HUES64 (cell line): ENCODE measurements at regions not wholly inside any gene's neighbourhood (a gene's known extent, or its start where the extent isn't known, plus 50 kb on each side); places are given as distances from the start of the nearest gene placed in this dataset.

Source experiments
- H3K27ac ChIP-seq: 2 replicates; pipeline ENCODE4 v1.7.0; 2013; ENCODE audit warnings: low read depth, low read length, inconsistent platforms
- H3K27me3 ChIP-seq: 2 replicates; pipeline ENCODE4 v1.6.1; 2013; ENCODE audit warnings: mild to moderate bottlenecking, low read length; ENCODE audit not compliant: insufficient read depth
- H3K36me3 ChIP-seq: 2 replicates; pipeline ENCODE4 v1.6.1; 2013; ENCODE audit warnings: mild to moderate bottlenecking, low read length; ENCODE audit not compliant: insufficient read depth
- H3K4me1 ChIP-seq: 2 replicates; pipeline ENCODE4 v1.6.1; 2013; ENCODE audit warnings: mild to moderate bottlenecking, low read length, moderate library complexity; ENCODE audit not compliant: insufficient read depth
- H3K4me3 ChIP-seq: 2 replicates; pipeline ENCODE4 v1.5.1; 2013; ENCODE audit warnings: mild to moderate bottlenecking, low read length, moderate library complexity
- H3K9ac ChIP-seq: 2 replicates; pipeline ENCODE4 v1.6.1; 2013; ENCODE audit warnings: mild to moderate bottlenecking, low read depth, low read length
- H3K9me3 ChIP-seq: 2 replicates; pipeline ENCODE4 v1.6.1; 2013; ENCODE audit warnings: low read depth, low read length; ENCODE audit not compliant: insufficient read depth
- WGBS: fragments of 150-250, 120-280 bp; methylation state at CpG from one replicate; pipeline ENCODE4 v1.1.7; 2013; ENCODE audit warnings: missing lambda C conversion rate; 5-methylcytosine and 5-hydroxymethylcytosine counted together

- Histone ChIP-seq H3K27ac (no peak overlapping the region), H3K4me3 (no peak overlapping the region), H3K9me3 (no peaks in the 10 kb centered on the region), H3K27me3 (no peaks in the 10 kb centered on the region), H3K9ac (no peak overlapping the region), H3K4me1 (no peaks in the 10 kb centered on the region), H3K36me3 (no peaks in the 10 kb centered on the region)
- 100% methylated on average over 1 of the region's 1 CpG for WGBS
Observed at GRCh38 chr12:87323369-87323768, 705.8 kb downstream of the C12orf50 start.

- H3K9ac ChIP-seq, result no peak overlapping the region
- no peaks in the 10 kb centered on the region for H3K27me3 ChIP-seq
- no peaks in the 10 kb centered on the region for H3K9me3 ChIP-seq
- H3K4me1 ChIP-seq, result peaks cover 3% of the 10 kb centered on the region; the same call in 1 of the 2 replicates
- H3K36me3 ChIP-seq, result no peaks in the 10 kb centered on the region
- H3K27ac ChIP-seq, result no peak overlapping the region
- no peak overlapping the region for H3K4me3 ChIP-seq
Observed at GRCh38 chr12:87320724-87321123, 708.5 kb downstream of the C12orf50 start.

- WGBS, result 94% methylated on average over 3 of the region's 4 CpGs
- no peak overlapping the region for H3K27ac ChIP-seq
- no peaks in the 10 kb centered on the region for H3K27me3 ChIP-seq
- H3K4me1 ChIP-seq, result peaks cover 3% of the 10 kb centered on the region; the same call in 1 of the 2 replicates
- no peak overlapping the region for H3K9ac ChIP-seq
- H3K4me3 ChIP-seq, result no peak overlapping the region
- H3K9me3 ChIP-seq, result no peaks in the 10 kb centered on the region
- H3K36me3 ChIP-seq, result no peaks in the 10 kb centered on the region
Observed at GRCh38 chr12:87317302-87317701, 711.9 kb downstream of the C12orf50 start.

GRCh38 chr12:87311206-87311605 is 718.0 kb downstream of the C12orf50 start:
- no peak overlapping the region for H3K27ac ChIP-seq
- no peaks in the 10 kb centered on the region for H3K36me3 ChIP-seq
- no peaks in the 10 kb centered on the region for H3K27me3 ChIP-seq
- no peaks in the 10 kb centered on the region for H3K9me3 ChIP-seq
- no peaks in the 10 kb centered on the region for H3K4me1 ChIP-seq
- no peak overlapping the region for H3K9ac ChIP-seq
- WGBS, result no CpG with 5 or more reads among the region's 1 CpG
- no peak overlapping the region for H3K4me3 ChIP-seq

GRCh38 chr12:87310126-87310525 is 719.1 kb downstream of the C12orf50 start:
- H3K27ac ChIP-seq, result no peak overlapping the region
- H3K4me1 ChIP-seq, result no peaks in the 10 kb centered on the region
- H3K9me3 ChIP-seq, result no peaks in the 10 kb centered on the region
- no peak overlapping the region for H3K4me3 ChIP-seq
- 100% methylated on average over 1 of the region's 1 CpG for WGBS
- H3K9ac ChIP-seq, result no peak overlapping the region
- no peaks in the 10 kb centered on the region for H3K27me3 ChIP-seq
- H3K36me3 ChIP-seq, result no peaks in the 10 kb centered on the region

GRCh38 chr12:87305481-87305880 is 723.7 kb downstream of the C12orf50 start:
- no peaks in the 10 kb centered on the region for H3K9me3 ChIP-seq
- no peaks in the 10 kb centered on the region for H3K4me1 ChIP-seq
- no peak overlapping the region for H3K4me3 ChIP-seq
- no peaks in the 10 kb centered on the region for H3K36me3 ChIP-seq
- H3K9ac ChIP-seq, result no peak overlapping the region
- no peak overlapping the region for H3K27ac ChIP-seq
- no peaks in the 10 kb centered on the region for H3K27me3 ChIP-seq

GRCh38 chr12:87304406-87304805 is 724.8 kb downstream of the C12orf50 start:
- H3K36me3 ChIP-seq, result no peaks in the 10 kb centered on the region
- 87% methylated on average over 2 of the region's 2 CpGs for WGBS
- H3K4me1 ChIP-seq, result no peaks in the 10 kb centered on the region
- no peak overlapping the region for H3K27ac ChIP-seq
- H3K27me3 ChIP-seq, result no peaks in the 10 kb centered on the region
- no peak overlapping the region for H3K9ac ChIP-seq
- no peaks in the 10 kb centered on the region for H3K9me3 ChIP-seq
- no peak overlapping the region for H3K4me3 ChIP-seq

- Histone ChIP-seq H3K4me3 (no peak overlapping the region), H3K4me1 (no peaks in the 10 kb centered on the region), H3K27ac (no peak overlapping the region), H3K9ac (no peak overlapping the region), H3K27me3 (no peaks in the 10 kb centered on the region), H3K36me3 (no peaks in the 10 kb centered on the region), H3K9me3 (no peaks in the 10 kb centered on the region)
- no CpG with 5 or more reads among the region's 1 CpG for WGBS
Observed at GRCh38 chr12:87303396-87304012, 725.7 kb downstream of the C12orf50 start.

- WGBS, result 98% methylated on average over 5 of the region's 5 CpGs
- H3K9me3 ChIP-seq, result no peaks in the 10 kb centered on the region
Observed at GRCh38 chr12:87302126-87302745, 727.0 kb downstream of the C12orf50 start.

GRCh38 chr12:87290505-87290904 is 738.7 kb downstream of the C12orf50 start:
- no peak overlapping the region for H3K27ac ChIP-seq
- H3K27me3 ChIP-seq, result no peaks in the 10 kb centered on the region
- H3K36me3 ChIP-seq, result no peaks in the 10 kb centered on the region
- no peak overlapping the region for H3K9ac ChIP-seq
- no peaks in the 10 kb centered on the region for H3K4me1 ChIP-seq
- no peak overlapping the region for H3K4me3 ChIP-seq
- 0 out of 2 replicates have a peak, but pooled peaks cover 4% of the 10 kb centered on the region for H3K9me3 ChIP-seq

More at GRCh38 chr12:87302126-87302745, 727.0 kb downstream of the C12orf50 start:
- no peak overlapping the region for H3K4me3 ChIP-seq
- no peaks in the 10 kb centered on the region for H3K36me3 ChIP-seq
- no peaks in the 10 kb centered on the region for H3K27me3 ChIP-seq
- no peak overlapping the region for H3K9ac ChIP-seq
- no peak overlapping the region for H3K27ac ChIP-seq
- H3K4me1 ChIP-seq, result no peaks in the 10 kb centered on the region

GRCh38 chr12:87283886-87284285 is 745.3 kb downstream of the C12orf50 start:
- Histone ChIP-seq H3K9ac (no peak overlapping the region), H3K4me1 (no peaks in the 10 kb centered on the region), H3K27me3 (no peaks in the 10 kb centered on the region), H3K36me3 (no peaks in the 10 kb centered on the region), H3K27ac (no peak overlapping the region), H3K4me3 (no peak overlapping the region), H3K9me3 (peaks cover 16% of the 10 kb centered on the region)

GRCh38 chr12:87283111-87283510 is 746.1 kb downstream of the C12orf50 start:
- Histone ChIP-seq H3K27ac (no peak overlapping the region), H3K4me1 (no peaks in the 10 kb centered on the region), H3K27me3 (no peaks in the 10 kb centered on the region), H3K4me3 (no peak overlapping the region), H3K9ac (no peak overlapping the region), H3K36me3 (no peaks in the 10 kb centered on the region), H3K9me3 (peaks cover 16% of the 10 kb centered on the region)
